ENCODE measurements at regions not wholly inside any gene's neighbourhood (a gene's known extent, or its start where the extent isn't known, plus 50 kb on each side); places are given as distances from the start of the nearest gene placed in this dataset.
"Not testable (repeated sequence)": the region's sequence is repeated elsewhere in the genome, so short reads cannot be mapped to it uniquely, and the experiment has no call there.

DNA sequence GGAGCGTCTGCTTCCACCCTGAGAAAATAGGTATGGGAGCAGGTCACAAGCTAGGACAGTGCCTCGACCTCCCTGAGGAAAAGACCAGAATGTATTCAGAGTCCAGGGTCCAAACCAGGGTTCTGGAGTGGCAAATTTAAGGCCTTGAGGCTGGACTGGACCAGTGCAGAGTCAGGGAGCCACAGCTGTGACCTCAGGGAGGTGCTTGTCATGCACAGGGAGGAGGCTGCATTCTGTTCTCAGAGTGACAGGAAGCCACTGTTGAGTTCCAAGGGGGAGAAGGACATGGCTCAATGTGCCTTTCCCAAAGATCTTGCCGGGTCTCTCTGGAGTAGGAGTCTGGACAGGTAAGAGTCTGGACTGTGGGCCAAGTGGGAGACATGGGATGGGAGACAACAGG is 254.0 kb downstream of the BCL2L11 start:
- DNase-seq; H3K9me3 Mint-ChIP-seq; H3K4me1 Mint-ChIP-seq (ENCODE audit: low read depth); H3K36me3 Mint-ChIP-seq (ENCODE audit: low read depth); H3K27ac Mint-ChIP-seq; H3K27me3 Mint-ChIP-seq (ENCODE audit: insufficient read depth); H3K4me3 Mint-ChIP-seq: not testable (repeated sequence)

DNA sequence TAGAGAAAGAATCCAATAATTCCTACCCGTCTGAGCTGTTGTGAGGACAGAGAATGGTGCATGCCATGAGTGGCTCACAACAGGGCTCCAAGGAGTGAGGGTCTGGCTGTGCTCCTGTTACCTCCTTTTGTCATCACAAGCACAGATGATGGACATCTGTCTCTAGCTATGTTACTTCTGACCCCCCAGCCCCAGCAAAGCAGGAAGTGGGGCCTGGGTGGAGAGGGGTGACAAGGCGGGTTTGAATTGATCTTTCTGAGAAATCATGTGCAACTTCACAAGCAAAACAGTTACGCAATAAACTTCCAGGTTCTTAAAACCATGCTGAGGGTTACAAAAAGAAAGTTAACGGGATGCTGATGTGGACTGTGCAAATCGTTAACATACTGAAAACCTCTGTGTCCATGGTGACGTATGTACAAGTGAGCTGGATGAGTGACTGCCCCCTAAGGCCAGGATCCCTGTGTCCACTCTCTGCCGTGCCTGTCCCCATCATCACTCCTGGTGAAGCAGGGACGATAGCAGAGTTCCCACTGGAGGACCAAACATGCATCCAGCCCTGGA is 254.7 kb downstream of the BCL2L11 start:
- not testable (repeated sequence) for H3K4me3 Mint-ChIP-seq; H3K27ac Mint-ChIP-seq; H3K9me3 Mint-ChIP-seq; H3K4me1 Mint-ChIP-seq (ENCODE audit: low read depth); DNase-seq; H3K36me3 Mint-ChIP-seq (ENCODE audit: low read depth); H3K27me3 Mint-ChIP-seq (ENCODE audit: insufficient read depth)

DNA sequence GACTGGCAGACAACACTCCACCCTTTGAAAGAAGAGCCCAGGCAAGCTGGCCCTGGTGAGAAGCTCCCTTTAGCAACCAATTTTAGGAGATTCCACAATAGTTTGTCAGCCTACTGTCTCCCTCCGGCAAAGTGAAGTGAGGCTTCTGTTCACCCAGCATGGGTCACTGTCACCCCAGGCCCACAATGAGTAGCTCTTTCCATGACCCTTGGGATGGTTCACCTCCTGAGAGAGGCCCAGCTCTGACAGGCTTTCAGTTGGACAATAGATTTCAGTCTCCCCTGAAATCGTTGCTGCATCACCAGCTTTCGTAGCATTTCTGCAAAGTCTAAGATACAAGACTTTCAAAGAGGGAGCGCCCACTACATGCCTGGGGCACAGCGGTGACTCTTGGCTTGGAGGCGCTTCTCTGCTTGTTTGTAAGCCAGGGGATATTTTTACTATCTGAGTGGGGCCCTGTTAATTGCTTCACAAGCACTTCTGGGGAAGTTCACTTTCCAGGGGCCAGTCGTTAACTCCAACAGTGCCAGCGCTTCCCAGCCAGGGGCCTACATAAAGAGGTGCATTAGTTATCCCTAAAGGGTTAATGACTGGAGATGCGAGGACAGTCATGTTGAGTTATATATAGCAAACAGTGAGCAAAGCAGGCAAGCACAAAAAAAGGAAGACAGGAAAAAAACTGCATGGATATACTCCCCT is 255.7 kb downstream of the BCL2L11 start:
- not testable (repeated sequence) for H3K4me3 Mint-ChIP-seq; H3K27ac Mint-ChIP-seq; DNase-seq; H3K27me3 Mint-ChIP-seq (ENCODE audit: insufficient read depth); H3K9me3 Mint-ChIP-seq; H3K36me3 Mint-ChIP-seq (ENCODE audit: low read depth); H3K4me1 Mint-ChIP-seq (ENCODE audit: low read depth)

DNA sequence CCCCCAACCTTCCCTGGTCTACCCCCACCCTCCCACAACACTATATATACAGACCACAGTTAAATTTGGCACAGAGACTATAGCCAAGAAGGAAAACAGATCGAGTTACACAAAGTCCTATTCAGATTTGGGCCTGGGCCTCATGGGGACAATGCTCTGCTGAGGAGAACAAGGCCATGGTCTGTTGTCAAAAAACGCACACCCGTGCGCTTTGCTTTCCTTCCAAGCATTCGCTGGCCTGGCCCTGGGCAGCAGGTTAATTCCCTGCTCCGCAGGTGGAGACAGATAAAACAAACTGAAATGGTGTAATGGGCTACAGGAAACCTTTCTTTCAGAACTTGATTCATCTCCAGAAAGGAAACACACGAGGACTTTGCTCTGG is 256.2 kb downstream of the BCL2L11 start:
- not testable (repeated sequence) for H3K36me3 Mint-ChIP-seq (ENCODE audit: low read depth); H3K9me3 Mint-ChIP-seq; H3K27me3 Mint-ChIP-seq (ENCODE audit: insufficient read depth); DNase-seq; H3K27ac Mint-ChIP-seq; H3K4me1 Mint-ChIP-seq (ENCODE audit: low read depth); H3K4me3 Mint-ChIP-seq

DNA sequence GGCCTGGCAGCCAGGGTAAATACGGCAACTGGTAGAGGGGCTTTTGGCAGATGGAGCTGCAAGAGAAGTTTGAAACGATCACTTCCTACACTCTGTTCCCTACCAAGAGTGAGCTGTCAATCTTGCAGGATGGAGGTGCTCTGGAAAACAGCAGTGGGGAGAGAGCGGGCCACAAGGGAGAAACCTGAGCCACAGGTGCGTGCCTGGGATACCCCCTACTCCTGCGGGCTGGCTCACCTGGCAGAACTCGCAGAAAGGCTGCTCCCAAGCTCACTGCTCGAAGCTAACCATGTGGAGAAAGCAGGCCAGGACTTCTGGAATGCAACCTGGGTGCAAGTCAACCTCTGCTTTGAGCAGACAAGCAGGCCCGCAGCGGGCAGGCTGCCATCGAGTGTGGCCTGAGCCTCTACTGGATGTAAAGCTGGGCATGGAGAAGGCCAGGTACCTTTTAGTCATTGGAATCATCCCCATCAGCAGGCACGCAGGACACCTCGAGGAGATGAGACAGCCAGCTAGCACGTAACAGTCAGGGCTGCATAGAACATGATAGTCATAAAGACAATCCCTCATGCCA is 256.8 kb downstream of the BCL2L11 start:
- not testable (repeated sequence) for H3K4me1 Mint-ChIP-seq (ENCODE audit: low read depth); DNase-seq; H3K36me3 Mint-ChIP-seq (ENCODE audit: low read depth); H3K27ac Mint-ChIP-seq; H3K4me3 Mint-ChIP-seq; H3K27me3 Mint-ChIP-seq (ENCODE audit: insufficient read depth); H3K9me3 Mint-ChIP-seq

DNA sequence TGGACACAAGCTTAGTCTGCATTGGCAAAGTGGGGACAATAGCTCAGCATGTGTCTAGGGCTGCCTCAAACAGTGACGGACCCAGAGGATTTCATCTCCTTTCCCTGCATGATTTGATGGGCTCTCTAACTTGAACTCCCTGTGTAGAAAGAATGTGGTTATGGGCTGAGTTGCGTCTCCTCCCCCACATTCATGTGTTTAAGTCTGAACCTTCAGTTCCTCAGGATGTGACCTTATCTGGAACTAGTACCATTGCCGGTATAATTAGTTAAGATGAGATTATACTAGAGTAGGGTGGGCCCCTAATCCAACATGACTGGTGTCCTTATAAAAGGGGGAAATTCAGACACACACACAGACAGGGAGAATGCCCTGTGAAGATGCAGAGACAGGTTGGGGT is 257.6 kb downstream of the BCL2L11 start:
- H3K27ac Mint-ChIP-seq; H3K4me3 Mint-ChIP-seq; H3K27me3 Mint-ChIP-seq (ENCODE audit: insufficient read depth); DNase-seq; H3K4me1 Mint-ChIP-seq (ENCODE audit: low read depth); H3K36me3 Mint-ChIP-seq (ENCODE audit: low read depth); H3K9me3 Mint-ChIP-seq: not testable (repeated sequence)

DNA sequence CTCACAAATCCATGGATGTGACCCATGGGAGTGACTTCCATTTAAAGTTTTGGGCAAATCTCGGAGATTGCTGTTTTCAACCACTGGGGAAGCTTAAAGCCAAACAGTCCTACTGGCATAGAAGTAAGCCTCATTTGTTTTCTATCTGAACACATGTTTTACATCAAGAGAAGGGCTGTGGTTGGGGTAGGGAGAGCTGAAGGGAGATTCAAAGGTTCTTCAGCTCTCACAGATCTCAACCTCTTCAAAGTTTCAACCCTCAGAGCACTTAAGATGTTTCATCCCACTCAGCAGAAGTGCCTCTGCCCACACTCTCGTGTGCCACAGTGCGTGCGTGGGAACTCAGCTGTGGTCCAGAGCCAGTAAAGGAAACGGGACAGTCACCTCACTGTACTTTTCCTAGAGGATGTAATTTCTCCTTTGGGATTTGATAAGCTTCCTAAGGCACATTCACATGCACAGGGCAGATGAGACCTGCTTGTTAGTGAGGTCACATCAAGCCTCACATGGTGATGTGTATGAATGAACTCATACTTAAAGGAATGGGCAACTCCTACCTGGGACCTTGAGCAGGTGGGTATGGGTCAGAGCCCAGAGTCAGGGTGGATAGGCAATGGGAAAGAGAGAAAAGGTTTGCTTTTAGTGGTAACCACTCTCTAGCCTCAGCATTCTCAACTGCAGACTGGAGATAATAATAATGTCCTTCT is 260.2 kb downstream of the BCL2L11 start:
- H3K27ac Mint-ChIP-seq; DNase-seq; H3K9me3 Mint-ChIP-seq; H3K27me3 Mint-ChIP-seq (ENCODE audit: insufficient read depth); H3K4me3 Mint-ChIP-seq; H3K36me3 Mint-ChIP-seq (ENCODE audit: low read depth): not testable (repeated sequence)
- peaks cover 12% of the 10 kb centered on the region for H3K4me1 Mint-ChIP-seq (ENCODE audit: low read depth)

DNA sequence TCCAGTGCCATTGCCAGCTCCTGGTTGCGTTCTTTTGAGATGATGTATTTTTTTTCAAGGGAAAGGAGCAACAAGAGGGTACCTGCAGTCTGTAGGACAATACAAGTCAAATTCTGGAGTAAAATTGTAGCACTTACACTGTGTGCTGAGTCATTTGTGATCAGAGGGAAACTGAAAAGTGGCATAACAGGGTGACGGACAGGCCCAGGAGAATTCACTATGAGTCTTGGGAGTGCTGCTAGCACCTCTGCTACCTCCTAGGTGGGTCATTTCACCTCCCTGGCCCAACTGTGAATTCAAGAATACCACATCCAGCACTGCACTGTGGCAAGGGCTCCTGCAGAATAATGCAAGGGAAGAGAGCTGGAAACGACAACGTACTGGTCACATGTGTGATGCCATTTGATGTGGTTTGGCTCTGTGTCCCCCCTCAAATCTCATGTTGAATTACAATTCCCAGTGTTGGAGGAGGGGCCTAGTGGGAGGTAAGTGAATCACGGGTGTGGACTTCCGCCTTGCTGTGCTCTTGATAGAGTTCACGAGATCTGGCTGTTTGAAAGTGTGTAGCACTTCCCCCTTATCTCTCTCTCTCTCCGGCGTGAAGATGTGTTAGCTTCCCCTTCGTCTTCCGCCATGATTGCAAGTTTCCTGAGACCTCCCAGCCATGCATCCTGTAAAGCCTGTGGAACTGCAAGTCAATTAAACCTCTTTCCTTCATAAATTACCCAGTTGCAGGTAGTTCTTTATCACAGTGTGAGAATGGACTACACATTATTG is 261.0 kb downstream of the BCL2L11 start:
- DNase-seq; H3K27ac Mint-ChIP-seq; H3K36me3 Mint-ChIP-seq (ENCODE audit: low read depth); H3K4me3 Mint-ChIP-seq; H3K9me3 Mint-ChIP-seq; H3K27me3 Mint-ChIP-seq (ENCODE audit: insufficient read depth): not testable (repeated sequence)
- H3K4me1 Mint-ChIP-seq (ENCODE audit: low read depth), result peaks cover 12% of the 10 kb centered on the region

DNA sequence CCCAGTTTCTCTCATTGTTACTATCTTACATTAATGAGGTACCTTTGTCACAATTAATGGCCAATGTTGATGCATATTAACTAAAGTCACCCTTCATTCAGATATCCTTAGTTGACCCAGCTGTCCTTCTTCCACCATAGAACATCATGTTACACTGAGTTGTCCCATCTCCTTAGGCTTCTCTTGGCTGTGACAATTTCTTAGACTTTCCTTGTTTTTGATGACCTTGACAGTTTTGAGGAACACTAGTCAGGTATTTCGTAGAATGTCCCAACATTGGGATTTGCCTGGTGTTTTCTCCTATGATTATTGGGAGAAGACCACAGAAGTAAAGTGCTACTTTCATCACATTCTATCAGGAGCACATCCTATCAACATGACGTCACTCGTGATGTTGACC is 261.8 kb downstream of the BCL2L11 start:
- not testable (repeated sequence) for H3K4me3 Mint-ChIP-seq; H3K9me3 Mint-ChIP-seq; H3K27ac Mint-ChIP-seq; DNase-seq; H3K27me3 Mint-ChIP-seq (ENCODE audit: insufficient read depth); H3K36me3 Mint-ChIP-seq (ENCODE audit: low read depth)
- peaks cover 12% of the 10 kb centered on the region for H3K4me1 Mint-ChIP-seq (ENCODE audit: low read depth)

DNA sequence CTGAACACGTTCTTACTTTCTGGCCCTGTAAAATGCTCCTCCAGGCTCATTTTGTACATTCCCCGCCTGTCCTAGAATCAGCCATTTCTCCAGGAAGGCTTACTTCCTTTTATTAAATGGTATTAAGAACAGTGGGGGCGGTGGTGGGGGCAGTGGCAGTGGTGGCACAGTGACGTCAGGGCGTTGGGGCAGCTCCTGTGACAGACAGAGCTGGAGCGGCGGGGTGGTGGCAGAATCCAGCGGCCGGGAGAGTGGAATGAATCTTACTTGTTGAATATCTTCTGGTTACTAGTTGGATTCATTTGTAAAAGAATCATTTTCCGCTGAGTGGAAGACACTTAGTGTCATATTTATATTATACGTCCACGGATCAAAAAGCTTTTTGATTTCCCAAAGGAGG is 262.6 kb downstream of the BCL2L11 start:
- H3K27me3 Mint-ChIP-seq (ENCODE audit: insufficient read depth); H3K27ac Mint-ChIP-seq; H3K36me3 Mint-ChIP-seq (ENCODE audit: low read depth); H3K9me3 Mint-ChIP-seq; DNase-seq; H3K4me3 Mint-ChIP-seq: not testable (repeated sequence)
- peaks cover 12% of the 10 kb centered on the region for H3K4me1 Mint-ChIP-seq (ENCODE audit: low read depth)

DNA sequence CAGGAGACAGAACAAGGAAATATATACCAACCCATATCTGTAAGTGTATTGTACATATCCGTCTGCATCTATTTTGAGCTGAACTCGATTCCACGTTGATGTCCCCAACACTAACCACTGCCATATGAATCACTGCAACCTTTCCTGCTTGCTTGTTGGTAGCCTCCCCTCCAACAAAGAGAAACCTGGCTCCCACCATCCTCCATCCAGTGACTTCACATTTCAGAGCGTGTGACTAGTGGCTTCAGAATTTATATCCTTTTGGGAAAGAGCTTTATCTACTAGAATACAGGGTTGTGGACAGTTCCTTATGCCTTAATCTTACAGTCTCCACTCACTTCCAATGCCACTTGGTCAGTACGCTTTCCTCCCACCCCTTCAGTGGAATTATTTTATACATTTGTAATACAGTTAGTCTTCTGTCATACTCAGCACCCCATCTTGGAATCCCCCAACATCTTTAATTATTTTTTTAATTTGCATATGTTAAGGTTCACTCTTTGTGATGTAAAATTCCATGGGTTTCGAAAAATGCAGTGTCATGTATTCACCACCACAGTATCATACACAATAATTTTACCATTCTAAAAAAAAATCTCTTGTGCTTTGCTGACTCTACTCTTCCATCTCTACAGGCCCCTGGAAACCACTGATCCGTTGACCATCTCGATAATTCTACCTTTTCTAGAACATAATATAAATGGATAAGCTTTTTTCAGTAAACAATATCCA is 264.7 kb downstream of the BCL2L11 start:
- not testable (repeated sequence) for H3K27me3 Mint-ChIP-seq (ENCODE audit: insufficient read depth); H3K36me3 Mint-ChIP-seq (ENCODE audit: low read depth); H3K9me3 Mint-ChIP-seq; H3K27ac Mint-ChIP-seq; H3K4me3 Mint-ChIP-seq; DNase-seq
- peaks cover 12% of the 10 kb centered on the region for H3K4me1 Mint-ChIP-seq (ENCODE audit: low read depth)

DNA sequence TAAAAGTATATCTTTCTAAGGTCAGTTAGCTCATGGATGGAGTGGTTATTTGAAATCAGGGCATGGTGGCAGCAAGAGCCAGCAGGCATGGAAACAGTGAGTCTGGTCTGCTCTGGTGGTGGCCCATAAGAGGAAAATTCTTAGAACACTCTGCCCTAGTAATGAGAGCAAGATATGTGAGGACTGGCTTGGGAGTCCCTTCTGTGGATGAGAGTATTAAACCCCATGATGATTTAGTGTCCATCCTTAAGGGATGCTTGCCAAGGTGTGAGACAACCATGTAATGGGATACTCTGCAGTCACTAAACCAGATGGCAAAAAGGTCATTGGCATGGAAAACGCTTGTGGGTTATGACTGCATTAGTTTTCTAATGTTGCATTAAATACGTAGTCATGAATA is 269.9 kb downstream of the BCL2L11 start:
- H3K9me3 Mint-ChIP-seq; H3K36me3 Mint-ChIP-seq (ENCODE audit: low read depth); H3K27ac Mint-ChIP-seq; H3K27me3 Mint-ChIP-seq (ENCODE audit: insufficient read depth); H3K4me1 Mint-ChIP-seq (ENCODE audit: low read depth); H3K4me3 Mint-ChIP-seq; DNase-seq: not testable (repeated sequence)
